NCI-H1092 treated with DMSO at 0.1 percent for 48 hours (cell line): ENCODE measurements at regions not wholly inside any gene's neighbourhood (a gene's known extent, or its start where the extent isn't known, plus 50 kb on each side); places are given as distances from the start of the nearest gene placed in this dataset.

ENCODE experiments used
- DNase-seq: peaks from one replicate; lab custom pipeline; 2025; lab: John Stamatoyannopoulos, UW

- DNase-seq: no peak
These were observed 346.4 kb downstream of the CHRM3 start for GRCh38 chr1:239732770-239733169.

- no peak for DNase-seq
These were observed 347.6 kb downstream of the CHRM3 start for GRCh38 chr1:239733995-239734394.

DNA sequence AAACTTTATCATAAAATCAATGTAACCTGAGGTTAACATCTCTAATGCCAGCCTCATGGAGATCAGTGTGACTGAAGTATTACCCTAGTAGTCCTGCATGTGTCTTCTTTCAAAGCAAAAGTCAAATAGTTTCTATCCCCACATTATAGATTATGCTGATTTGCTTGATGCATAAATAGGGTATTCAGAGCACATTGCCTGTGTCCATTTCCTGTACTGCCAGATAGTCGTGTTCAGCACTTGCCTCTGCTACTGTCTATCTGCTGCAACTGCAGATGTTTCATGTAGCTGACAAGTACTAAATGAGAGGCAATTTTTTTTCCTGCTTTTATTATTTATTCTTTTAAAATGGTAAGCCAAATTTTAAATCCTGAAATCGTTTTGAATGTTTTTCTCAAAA lies 348.7 kb downstream of the CHRM3 start:
- DNase-seq: no peak

- no peak for DNase-seq
These were observed 350.1 kb downstream of the CHRM3 start for GRCh38 chr1:239736479-239736878.

- no peak for DNase-seq
These were observed 352.3 kb upstream of the FMN2 start for GRCh38 chr1:239739375-239739774.

DNA sequence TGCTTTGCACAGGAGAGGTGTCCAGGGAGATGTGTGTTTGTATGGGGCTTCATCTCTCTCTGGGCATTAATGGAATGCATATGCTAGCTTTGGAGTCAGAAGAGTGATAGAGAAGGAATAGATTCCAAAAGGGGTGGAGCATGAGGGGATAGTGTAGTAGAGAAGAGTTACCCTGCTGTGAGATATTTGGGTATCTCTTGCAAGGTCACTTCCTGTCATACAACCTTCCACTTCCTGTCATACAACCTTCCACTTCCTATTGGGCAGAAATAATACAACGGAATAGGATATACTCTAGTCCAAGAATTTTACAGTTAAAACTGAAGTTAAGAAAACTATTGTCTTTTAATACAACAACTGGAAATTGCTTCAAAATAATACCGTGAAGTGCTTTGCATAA lies 351.8 kb upstream of the FMN2 start:
- DNase-seq: no peak

- DNase-seq: no peak
These were observed 349.1 kb upstream of the FMN2 start for GRCh38 chr1:239742416-239743109.

- no peak for DNase-seq
These were observed 346.8 kb upstream of the FMN2 start for GRCh38 chr1:239744851-239745250.

DNA sequence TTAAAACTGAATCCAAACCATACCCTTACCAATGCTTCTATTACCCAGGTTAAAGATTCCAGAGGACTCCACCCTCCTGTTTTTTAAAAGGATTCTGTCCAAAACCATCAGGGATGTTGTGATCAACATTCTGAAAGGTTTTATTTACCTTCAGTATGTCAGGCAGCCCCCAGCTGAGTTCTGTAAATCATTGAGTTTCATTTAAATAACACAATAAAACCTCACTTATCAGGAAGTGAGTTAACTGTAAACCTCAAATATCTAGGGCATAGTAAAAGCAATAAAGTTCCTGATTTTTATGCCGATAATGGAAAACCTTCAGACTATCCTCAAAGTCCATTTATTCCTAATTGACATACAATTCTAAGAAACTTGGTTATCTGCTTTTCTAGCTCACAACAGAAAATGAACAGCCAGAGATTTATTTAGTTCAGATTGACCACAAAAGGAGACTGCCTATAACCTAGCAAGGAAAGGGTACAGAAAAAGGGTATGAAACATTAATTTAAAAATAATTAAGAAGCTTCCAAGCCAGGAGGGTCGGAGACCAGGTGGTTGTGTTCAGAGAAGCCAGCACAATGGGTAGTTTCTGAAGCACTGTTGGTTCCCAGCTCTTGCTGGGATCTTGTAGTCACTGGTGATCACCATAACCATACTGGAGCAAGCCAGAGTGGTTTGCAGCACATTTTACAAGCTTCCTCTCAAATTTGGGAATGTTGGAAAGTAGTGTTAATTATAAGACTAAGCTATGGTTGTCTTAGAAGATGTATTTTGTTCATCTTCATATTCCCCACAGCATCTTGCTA lies 336.4 kb upstream of the FMN2 start:
- DNase-seq: no peak

DNA sequence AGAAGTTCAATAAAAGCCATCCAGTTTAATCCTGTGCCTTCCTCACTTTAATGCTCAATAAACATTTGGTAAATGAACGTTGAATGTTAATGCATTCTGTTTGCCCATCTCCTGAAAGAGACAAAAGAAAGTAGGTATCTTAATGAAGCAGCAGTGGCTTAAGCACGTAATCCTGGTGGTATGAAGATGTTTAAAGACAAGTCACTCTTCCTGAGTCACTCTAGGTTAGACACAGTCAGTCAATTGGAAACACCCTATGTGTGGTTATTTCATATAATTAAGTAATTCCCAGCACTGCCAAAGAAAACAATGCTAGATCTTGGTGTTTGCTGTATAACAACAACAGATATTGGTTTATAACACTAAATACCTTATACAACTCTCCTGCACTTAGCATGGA lies 334.0 kb upstream of the FMN2 start:
- DNase-seq: no peak

- no peak for DNase-seq
These were observed 332.9 kb upstream of the FMN2 start for GRCh38 chr1:239758756-239759155.

- no peak for DNase-seq
These were observed 330.2 kb upstream of the FMN2 start for GRCh38 chr1:239761509-239761908.

DNA sequence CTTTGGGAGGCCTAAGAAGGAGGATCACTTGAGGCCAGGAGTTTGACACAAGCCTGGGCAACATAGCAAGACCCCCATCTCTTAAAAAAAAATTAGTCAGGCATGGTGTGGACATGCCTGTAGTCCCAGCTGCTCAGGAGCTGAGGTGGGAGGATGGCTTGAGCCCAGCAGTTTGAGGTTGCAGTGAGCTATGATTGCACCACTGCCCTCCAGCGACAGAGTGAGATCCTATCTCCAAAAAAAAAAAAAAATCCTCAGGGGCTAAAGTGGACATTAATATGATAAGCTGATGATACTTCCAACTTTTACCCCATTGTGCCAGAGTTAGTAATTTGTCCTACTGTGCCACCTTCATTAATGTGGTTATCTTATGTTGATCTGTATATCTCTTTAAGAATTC lies 327.8 kb upstream of the FMN2 start:
- DNase-seq: no peak

DNA sequence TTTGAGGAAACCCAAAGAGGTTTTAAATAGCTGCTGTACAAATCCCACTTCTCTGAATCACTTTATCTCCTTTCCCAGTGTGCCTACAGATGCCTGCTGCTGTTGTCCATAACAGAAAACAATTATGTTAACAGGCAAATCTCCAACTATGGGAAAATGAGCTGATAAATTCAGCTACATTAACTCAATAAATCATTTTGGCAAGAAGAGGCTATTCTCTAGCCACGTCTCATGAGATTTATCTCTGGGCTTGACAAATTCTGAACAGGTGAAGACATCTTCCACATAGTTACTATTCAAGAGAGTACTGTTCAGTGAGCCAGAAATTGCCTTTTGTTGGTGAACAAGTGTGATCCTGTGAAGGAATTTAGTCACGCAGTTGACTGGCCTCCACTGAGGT lies 327.1 kb upstream of the FMN2 start:
- no peak for DNase-seq

DNA sequence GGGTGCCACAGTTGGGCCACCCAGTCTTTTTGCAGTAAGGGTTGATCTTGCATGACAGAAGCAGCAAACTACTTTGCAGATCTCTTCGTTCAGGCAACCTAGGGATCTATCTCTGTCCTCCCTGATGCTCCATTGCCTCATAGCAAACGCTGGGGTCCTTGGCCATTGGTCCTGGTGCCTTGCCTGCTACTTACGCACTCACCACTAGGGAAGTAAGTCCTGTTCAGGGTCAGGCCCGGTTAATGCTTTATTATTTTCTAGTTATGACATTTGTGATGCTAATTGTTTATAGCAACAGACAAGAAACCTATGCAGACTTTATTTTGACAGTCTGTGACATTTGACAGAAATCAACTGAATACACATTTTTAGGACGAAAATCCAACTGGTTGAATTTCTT lies 326.5 kb upstream of the FMN2 start:
- DNase-seq: no peak

DNA sequence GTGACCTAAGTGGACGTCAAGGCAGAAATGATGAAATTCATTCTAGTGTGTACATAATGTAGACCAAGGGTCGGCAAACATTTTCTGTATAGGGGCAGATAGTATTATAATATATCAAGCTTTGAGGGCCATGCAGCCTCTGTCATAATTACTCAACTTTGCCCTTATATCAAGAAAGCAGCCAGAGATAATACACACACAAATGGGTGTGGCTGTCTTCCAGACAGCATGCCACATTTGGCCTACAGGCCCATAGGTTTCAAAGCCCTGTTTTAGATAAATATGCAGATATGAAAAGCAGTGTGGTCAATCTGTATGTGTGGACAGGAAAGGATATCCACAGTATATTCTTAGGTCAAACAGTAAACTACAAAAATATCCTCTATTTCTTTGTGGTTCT lies 320.1 kb upstream of the FMN2 start:
- DNase-seq: no peak

GRCh38 chr1:239772446-239772845 lies 319.2 kb upstream of the FMN2 start:
- no peak for DNase-seq

DNA sequence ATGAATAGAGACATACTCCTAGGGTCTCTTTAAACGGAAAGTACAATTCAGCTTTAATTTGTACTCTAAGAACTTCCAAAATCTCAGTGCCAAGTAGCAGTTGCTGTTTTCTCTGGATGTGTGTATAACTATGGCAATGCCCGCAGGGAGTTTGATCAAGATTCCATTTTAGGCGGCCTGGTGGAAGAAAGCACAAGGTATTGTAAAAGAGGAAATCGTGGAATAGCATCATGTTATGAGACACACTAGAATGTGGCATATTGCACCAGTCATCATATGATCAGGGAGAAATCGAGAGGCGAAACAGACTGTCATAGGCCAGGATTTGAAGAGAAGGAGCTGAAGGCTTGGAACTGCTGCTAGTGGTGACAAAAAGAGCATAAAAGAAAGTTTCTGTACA lies 316.2 kb upstream of the FMN2 start:
- no peak for DNase-seq

DNA sequence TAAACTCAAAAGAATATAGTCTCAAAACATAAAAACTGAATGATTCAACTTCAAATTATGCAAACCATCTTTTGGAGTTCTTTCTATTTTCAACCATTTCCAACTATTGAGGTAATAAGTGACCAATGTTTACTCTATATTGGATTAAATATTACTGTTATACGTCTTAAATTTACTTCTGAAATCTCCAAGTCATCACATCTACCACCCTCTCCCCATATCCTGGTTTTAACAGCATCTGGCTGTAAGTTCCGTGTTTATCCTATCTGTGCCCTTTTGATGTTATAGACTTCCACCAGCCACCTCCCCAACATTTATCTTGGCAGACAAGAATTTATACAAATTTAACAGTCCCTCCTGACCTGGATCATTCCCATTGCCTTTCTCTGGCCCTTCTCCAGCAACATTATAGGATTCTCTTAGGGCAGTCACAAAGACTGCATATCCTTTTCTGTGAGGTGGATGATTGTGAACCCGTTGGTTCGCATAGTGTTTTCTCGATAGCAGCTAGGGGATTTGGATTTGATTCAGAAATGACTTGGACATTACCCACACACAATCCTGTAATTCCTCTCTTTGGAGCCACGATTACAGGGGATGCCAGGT lies 313.4 kb upstream of the FMN2 start:
- no peak for DNase-seq

DNA sequence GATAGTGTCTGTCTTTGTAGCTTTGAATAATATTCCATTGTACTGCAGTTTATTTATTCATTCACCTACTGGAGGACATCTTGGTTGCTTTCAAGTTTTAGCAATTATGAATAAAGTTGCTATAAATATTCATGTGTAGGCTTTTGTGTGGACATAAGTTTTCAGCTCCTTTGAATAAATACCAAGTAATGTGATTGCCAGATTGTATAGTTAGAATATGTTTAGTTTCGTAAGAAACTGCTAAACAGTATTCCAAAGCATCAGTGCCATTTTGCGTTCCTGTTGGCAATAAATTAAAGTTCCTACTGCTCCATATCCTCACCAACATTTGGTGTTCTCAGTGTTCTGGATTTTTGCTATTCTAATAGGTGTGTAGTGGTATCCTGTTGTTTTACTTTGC lies 311.7 kb upstream of the FMN2 start:
- DNase-seq: no peak

- no peak for DNase-seq
These were observed 306.8 kb upstream of the FMN2 start for GRCh38 chr1:239784896-239785295.

DNA sequence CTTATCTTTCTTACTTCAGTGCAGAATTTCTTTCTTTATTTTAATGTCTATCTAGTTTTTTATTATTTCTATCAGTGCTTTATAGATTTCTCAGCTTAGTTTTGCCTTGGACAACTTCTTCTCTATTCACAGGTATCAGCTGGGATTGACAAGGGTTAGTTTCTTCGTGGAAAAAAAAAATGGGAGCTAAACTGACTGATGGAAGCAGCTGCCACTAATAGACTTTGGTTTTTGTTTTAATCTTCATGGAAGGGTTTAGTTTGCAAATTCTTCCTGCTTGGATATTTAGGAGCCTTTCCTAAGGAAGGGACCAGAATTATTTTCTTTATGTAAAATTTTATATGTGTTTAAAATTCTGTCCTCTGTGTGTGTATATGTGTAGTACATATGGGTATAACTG lies 306.1 kb upstream of the FMN2 start:
- no peak for DNase-seq

DNA sequence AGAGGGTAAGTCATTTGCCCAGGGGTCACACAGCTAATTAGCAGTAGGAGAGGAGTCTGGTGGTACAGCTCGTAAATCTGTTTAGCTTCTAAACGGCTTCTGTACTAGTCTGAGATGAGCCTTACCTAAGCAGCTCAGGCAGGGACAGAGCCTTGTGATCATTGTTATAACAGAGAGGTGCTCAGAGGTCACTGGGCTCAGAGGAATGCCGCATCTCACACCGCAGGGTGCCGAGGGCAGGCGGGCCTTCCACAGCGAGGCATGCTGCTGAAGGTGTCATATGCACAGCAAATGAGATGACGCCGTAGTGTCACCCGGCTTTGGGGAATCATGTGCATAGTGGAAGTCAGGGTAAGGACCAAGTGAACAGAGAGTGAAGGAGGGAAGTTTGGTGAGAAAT lies 305.2 kb upstream of the FMN2 start:
- DNase-seq: no peak
